Astrocyte (in vitro differentiated cells and primary cell): ENCODE measurements at regions not wholly inside any gene's neighbourhood (a gene's known extent, or its start where the extent isn't known, plus 50 kb on each side); places are given as distances from the start of the nearest gene placed in this dataset.

Experiments
- EZH2 ChIP-seq: IDR thresholded peaks from 2 replicates; pipeline ENCODE4 v1.6.1; 2012; ENCODE audit warnings: mild to moderate bottlenecking, low read length, inconsistent platforms; ENCODE audit not compliant: insufficient read depth
- TF ChIP-seq, protein P1 (sequence below): IDR thresholded peaks from 2 replicates; pipeline ENCODE4 v1.5.1; 2011; ENCODE audit warnings: low read depth, mild to moderate bottlenecking, inconsistent platforms, low read length, moderate library complexity; ENCODE audit not compliant: insufficient read depth

DNA sequence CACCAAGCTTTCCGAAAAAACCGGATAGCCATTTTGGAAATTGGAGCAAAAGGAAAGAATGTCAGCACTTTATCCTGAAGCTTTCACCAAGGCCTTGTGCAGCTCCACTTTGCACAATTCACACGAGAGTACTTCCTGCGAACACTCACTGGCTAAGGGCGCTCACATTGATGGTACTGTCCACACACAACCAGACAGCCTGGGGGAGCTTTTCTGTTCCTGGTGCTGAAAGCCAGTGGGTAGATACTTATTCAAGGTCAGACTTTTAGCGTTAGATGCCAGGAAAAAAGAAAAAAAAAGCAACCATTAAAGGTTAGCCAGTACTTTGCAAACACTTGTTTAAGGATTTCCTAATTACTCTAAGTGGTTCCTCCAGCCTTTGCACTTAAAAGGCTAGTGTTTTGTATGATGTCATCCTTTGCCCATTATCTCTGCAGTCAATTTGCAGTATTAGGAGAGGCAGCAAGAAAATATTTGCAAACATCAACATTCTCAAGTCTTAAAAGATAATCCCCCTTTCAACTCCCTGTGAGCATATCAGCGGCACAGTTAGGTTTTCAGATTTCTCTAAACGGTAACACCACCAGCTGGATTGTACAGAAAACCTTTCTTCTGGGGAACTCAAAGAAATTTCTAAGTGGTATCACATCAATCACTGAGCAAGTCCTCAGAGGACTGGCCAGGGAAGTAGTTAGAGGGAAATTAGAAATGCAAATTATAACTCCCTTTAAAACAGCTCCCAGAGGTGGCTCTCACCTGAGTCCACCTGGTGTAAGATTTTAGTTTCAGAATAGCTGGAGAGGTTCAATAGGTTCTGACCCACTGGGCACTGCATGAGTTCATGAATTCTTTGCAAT lies 243.4 kb upstream of the IRX5 start:
- TF ChIP-seq, protein P1, sequence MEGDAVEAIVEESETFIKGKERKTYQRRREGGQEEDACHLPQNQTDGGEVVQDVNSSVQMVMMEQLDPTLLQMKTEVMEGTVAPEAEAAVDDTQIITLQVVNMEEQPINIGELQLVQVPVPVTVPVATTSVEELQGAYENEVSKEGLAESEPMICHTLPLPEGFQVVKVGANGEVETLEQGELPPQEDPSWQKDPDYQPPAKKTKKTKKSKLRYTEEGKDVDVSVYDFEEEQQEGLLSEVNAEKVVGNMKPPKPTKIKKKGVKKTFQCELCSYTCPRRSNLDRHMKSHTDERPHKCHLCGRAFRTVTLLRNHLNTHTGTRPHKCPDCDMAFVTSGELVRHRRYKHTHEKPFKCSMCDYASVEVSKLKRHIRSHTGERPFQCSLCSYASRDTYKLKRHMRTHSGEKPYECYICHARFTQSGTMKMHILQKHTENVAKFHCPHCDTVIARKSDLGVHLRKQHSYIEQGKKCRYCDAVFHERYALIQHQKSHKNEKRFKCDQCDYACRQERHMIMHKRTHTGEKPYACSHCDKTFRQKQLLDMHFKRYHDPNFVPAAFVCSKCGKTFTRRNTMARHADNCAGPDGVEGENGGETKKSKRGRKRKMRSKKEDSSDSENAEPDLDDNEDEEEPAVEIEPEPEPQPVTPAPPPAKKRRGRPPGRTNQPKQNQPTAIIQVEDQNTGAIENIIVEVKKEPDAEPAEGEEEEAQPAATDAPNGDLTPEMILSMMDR, result no peak
- TF ChIP-seq EZH2, result no peak
